Subcutaneous abdominal adipose tissue (tissue), 5 donors: ENCODE measurements at regions not wholly inside any gene's neighbourhood (a gene's known extent, or its start where the extent isn't known, plus 50 kb on each side); places are given as distances from the start of the nearest gene placed in this dataset.

Experiments used
- H3K27ac ChIP-seq: one replicate; pipeline ENCODE4 v1.7.0; 2013; ENCODE audit warnings: low read depth, mild to moderate bottlenecking, inconsistent platforms, low read length, moderate library complexity
- H3K27me3 ChIP-seq, 5 donors: one replicate each; pipeline ENCODE4 v1.7.0; 2013; ENCODE audit warnings: low read length in 5 of 5, inconsistent platforms in 1 of 5; ENCODE audit not compliant: control insufficient read depth in 5 of 5, insufficient read depth in 4 of 5
- H3K36me3 ChIP-seq, 5 donors: one replicate each; pipeline ENCODE4 v1.7.0; 2013; ENCODE audit warnings: low read length in 5 of 5; ENCODE audit not compliant: control insufficient read depth in 5 of 5, insufficient read depth in 5 of 5
- H3K4me1 ChIP-seq, 5 donors: one replicate each; pipeline ENCODE4 v1.7.0; 2013; ENCODE audit warnings: low read length in 5 of 5, mild to moderate bottlenecking in 3 of 5, moderate library complexity in 1 of 5; ENCODE audit not compliant: control insufficient read depth in 5 of 5, insufficient read depth in 5 of 5
- H3K4me3 ChIP-seq, 5 donors: one replicate each; pipeline ENCODE4 v1.7.0; 2013; ENCODE audit warnings: low read length in 5 of 5, low read depth in 1 of 5
- H3K9ac ChIP-seq, 5 donors: one replicate each; pipeline ENCODE4 v1.7.0; 2013; ENCODE audit warnings: low read length in 5 of 5, mild to moderate bottlenecking in 4 of 5, moderate library complexity in 3 of 5
- H3K9me3 ChIP-seq, 5 donors: one replicate each; pipeline ENCODE4 v1.7.0; 2013; ENCODE audit warnings: low read length in 5 of 5; ENCODE audit not compliant: control insufficient read depth in 5 of 5
- donor health status: healthy.
- donor health status: healthy.
- donor health status: healthy.
- donor health status: healthy.
- donor health status: healthy.

DNA sequence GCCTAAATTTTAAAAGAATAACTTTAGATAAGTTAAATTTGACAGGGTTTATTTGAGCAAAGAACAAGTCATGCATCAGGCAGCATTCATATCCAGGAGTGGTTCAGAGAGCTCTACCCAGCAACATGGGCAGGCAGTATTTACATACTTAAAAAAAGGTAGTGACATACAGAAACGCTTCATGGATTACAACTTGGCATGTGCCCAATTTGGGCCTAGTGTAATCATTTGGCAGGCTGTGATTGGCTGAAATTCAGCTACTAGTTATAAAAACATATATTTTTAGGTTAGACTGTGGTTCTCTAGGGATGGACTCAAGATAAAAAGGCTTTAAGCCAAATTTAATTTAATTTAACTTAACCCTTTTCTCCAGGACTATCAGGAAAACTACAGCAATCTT is 374.0 kb upstream of the ADAMTS16 start:
- Histone ChIP-seq H3K36me3 (no peaks in the 10 kb centered on the region), H3K4me1 (peaks cover 0 to 3% (median 0%) of the 10 kb centered on the region in 5 donors), H3K4me3 (no peak overlapping the region), H3K27me3 (no peaks in the 10 kb centered on the region), H3K9ac (no peak overlapping the region), H3K27ac (no peak overlapping the region), H3K9me3 (peaks cover 0 to 3% (median 0%) of the 10 kb centered on the region in 5 donors)

DNA sequence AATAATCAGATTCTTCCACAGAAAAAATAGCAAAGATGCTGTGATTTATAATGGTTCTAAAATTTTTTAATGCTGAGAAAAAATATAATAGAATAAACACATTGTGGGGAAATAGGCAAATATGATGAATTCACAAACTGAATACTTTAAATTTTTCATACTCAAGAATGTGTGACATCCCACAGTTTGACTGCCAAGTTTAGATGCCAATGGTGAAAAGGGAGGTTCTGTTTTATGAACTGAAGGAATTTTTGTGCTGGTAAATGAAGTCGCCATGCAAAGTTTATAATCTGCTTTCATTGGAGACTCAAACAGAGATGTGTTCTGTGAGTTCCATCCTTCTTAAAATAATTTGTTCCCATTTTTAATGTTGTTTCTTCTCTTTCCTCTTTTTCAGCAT is 367.5 kb upstream of the ADAMTS16 start:
- no peak overlapping the region for H3K27ac ChIP-seq
- H3K9me3 ChIP-seq, result no peaks in the 10 kb centered on the region
- H3K4me3 ChIP-seq, result no peak overlapping the region
- no peaks in the 10 kb centered on the region for H3K36me3 ChIP-seq
- no peaks in the 10 kb centered on the region for H3K27me3 ChIP-seq
- H3K9ac ChIP-seq, result no peak overlapping the region
- H3K4me1 ChIP-seq, result peaks cover 0 to 26% (median 0%) of the 10 kb centered on the region in 5 donors

DNA sequence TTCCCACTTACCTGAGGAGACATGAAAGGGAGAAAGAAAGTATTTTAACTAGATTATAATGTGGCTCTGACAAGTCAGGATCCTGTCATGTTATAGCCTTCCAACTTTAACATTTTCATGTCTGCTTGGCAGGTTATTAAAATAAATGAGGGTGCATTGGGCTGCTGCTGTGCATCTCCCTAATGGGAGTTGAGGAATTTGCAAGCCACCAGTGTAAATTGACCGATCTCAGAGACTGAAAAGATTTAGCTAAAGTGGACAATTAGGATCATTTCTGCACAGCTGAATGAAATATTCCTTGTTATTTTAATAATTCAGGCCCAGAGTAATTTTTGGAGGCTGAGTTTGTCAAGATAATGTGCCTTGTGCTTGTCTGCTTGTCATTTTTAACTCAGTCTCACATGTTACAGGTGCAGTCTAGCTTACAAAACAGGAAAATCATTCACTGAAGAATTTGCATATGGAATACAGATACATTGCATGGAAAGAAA is 366.3 kb upstream of the ADAMTS16 start:
- Histone ChIP-seq H3K27me3 (no peaks in the 10 kb centered on the region), H3K4me1 (peaks cover 0 to 26% (median 0%) of the 10 kb centered on the region in 5 donors), H3K4me3 (no peak overlapping the region), H3K9ac (no peak overlapping the region), H3K27ac (no peak overlapping the region), H3K36me3 (no peaks in the 10 kb centered on the region), H3K9me3 (no peaks in the 10 kb centered on the region)

DNA sequence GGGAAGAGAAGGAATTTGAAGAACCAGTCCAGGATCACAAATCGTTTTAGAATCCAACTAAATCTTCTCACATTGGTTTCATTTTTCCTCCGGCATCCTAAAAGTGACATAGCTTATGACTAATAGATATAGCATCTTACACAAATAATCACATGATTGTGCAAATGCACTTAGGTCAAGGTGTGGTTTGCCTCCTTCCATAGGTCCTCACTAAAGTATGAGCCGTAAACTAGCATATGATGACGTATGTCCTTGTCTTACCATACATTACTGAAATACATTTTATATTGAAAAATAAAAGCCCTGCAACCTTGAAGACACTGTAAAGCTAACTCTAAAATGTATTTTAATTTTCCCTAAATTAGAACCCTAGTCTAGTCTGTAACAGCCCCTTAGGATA is 362.7 kb upstream of the ADAMTS16 start:
- Histone ChIP-seq H3K36me3 (no peaks in the 10 kb centered on the region), H3K27me3 (no peaks in the 10 kb centered on the region), H3K9ac (no peak overlapping the region), H3K9me3 (no peaks in the 10 kb centered on the region), H3K4me3 (no peak overlapping the region), H3K4me1 (peaks cover 0 to 25% (median 0%) of the 10 kb centered on the region in 5 donors), H3K27ac (no peak overlapping the region)

GRCh38 chr5:4780633-4781032 is 359.5 kb upstream of the ADAMTS16 start:
- Histone ChIP-seq H3K36me3 (no peaks in the 10 kb centered on the region), H3K4me1 (peaks cover 0 to 4% (median 0%) of the 10 kb centered on the region in 5 donors), H3K9me3 (peaks cover 0 to 10% (median 3%) of the 10 kb centered on the region in 5 donors), H3K27ac (no peak overlapping the region), H3K4me3 (no peak overlapping the region), H3K27me3 (no peaks in the 10 kb centered on the region), H3K9ac (no peak overlapping the region)

GRCh38 chr5:4781299-4781698 is 358.8 kb upstream of the ADAMTS16 start:
- H3K4me3 ChIP-seq, result no peak overlapping the region
- H3K9ac ChIP-seq, result no peak overlapping the region
- H3K36me3 ChIP-seq, result no peaks in the 10 kb centered on the region
- H3K4me1 ChIP-seq, result no peaks in the 10 kb centered on the region
- no peak overlapping the region for H3K27ac ChIP-seq
- no peaks in the 10 kb centered on the region for H3K27me3 ChIP-seq
- H3K9me3 ChIP-seq, result peaks cover 0 to 14% (median 4%) of the 10 kb centered on the region in 5 donors

- H3K4me1 ChIP-seq, result no peaks in the 10 kb centered on the region
- no peak overlapping the region for H3K9ac ChIP-seq
- no peak overlapping the region for H3K27ac ChIP-seq
- no peak overlapping the region for H3K4me3 ChIP-seq
- peaks cover 0 to 14% (median 4%) of the 10 kb centered on the region in 5 donors for H3K9me3 ChIP-seq
- H3K36me3 ChIP-seq, result no peaks in the 10 kb centered on the region
- no peaks in the 10 kb centered on the region for H3K27me3 ChIP-seq
Measured at GRCh38 chr5:4785971-4786370, 354.2 kb upstream of the ADAMTS16 start.

GRCh38 chr5:4797445-4797844 is 342.7 kb upstream of the ADAMTS16 start:
- no peaks in the 10 kb centered on the region for H3K36me3 ChIP-seq
- no peak overlapping the region for H3K4me3 ChIP-seq
- no peak overlapping the region for H3K9ac ChIP-seq
- H3K9me3 ChIP-seq, result no peaks in the 10 kb centered on the region
- no peak overlapping the region for H3K27ac ChIP-seq
- H3K27me3 ChIP-seq, result no peaks in the 10 kb centered on the region
- no peaks in the 10 kb centered on the region for H3K4me1 ChIP-seq

GRCh38 chr5:4802044-4802443 is 338.1 kb upstream of the ADAMTS16 start:
- no peak overlapping the region for H3K4me3 ChIP-seq
- H3K4me1 ChIP-seq, result no peaks in the 10 kb centered on the region
- H3K27ac ChIP-seq, result no peak overlapping the region
- no peak overlapping the region for H3K9ac ChIP-seq
- no peaks in the 10 kb centered on the region for H3K9me3 ChIP-seq
- no peaks in the 10 kb centered on the region for H3K36me3 ChIP-seq
- no peaks in the 10 kb centered on the region for H3K27me3 ChIP-seq

GRCh38 chr5:4804691-4805360 is 335.3 kb upstream of the ADAMTS16 start:
- Histone ChIP-seq H3K4me1 (no peaks in the 10 kb centered on the region), H3K4me3 (no peak overlapping the region), H3K36me3 (no peaks in the 10 kb centered on the region), H3K9me3 (no peaks in the 10 kb centered on the region), H3K9ac (no peak overlapping the region), H3K27ac (no peak overlapping the region), H3K27me3 (no peaks in the 10 kb centered on the region)
